Activated CD4-positive, alpha-beta T cell treated with anti-CD3 and anti-CD28 coated beads, Interleukin-2, amount 10 ng/mL, durations not matched to agents 7 days and 5 days (primary cell): ENCODE measurements at regions not wholly inside any gene's neighbourhood (a gene's known extent, or its start where the extent isn't known, plus 50 kb on each side); places are given as distances from the start of the nearest gene placed in this dataset.
"Not testable (repeated sequence)": the region's sequence is repeated elsewhere in the genome, so short reads cannot be mapped to it uniquely, and the experiment has no call there.

ENCODE experiments used
- CTCF ChIA-PET: fragments of 350-600 bp; sonication (Branson Sonifier 250); formaldehyde crosslinking; loops from one replicate; lab custom pipeline; 2021; ENCODE audit warnings: antibody characterized with exemption; lab: Charles Lee
- POLR2A ChIA-PET: fragments of 350-600 bp; sonication (Branson Sonifier 250); formaldehyde crosslinking; loops from one replicate; lab custom pipeline; 2021; ENCODE audit warnings: antibody characterized with exemption; lab: Charles Lee
- DNase-seq: peaks from one replicate; pipeline ENCODE4 v3.0.0-alpha.2; 2020
- H3K27ac Mint-ChIP-seq: one replicate; pipeline ENCODE4 v1.8.0; 2021; ENCODE audit warnings: mild to moderate bottlenecking, moderate library complexity, mixed read lengths
- H3K27me3 Mint-ChIP-seq: one replicate; pipeline ENCODE4 v1.8.0; 2021; ENCODE audit warnings: mixed read lengths
- H3K36me3 Mint-ChIP-seq: one replicate; pipeline ENCODE4 v1.8.0; 2021; ENCODE audit warnings: low read depth, mixed read lengths
- H3K4me1 Mint-ChIP-seq: one replicate; pipeline ENCODE4 v1.8.0; 2021; ENCODE audit warnings: mixed read lengths
- H3K4me3 Mint-ChIP-seq: one replicate; pipeline ENCODE4 v1.8.0; 2021; ENCODE audit warnings: mild to moderate bottlenecking, moderate library complexity, mixed read lengths
- H3K9me3 Mint-ChIP-seq: one replicate; pipeline ENCODE4 v1.8.0; 2021; ENCODE audit warnings: mixed read lengths

GRCh38 chr2:67777836-67778429 is 284.9 kb downstream of the C1D start:
- Mint-ChIP-seq H3K27me3 (no peaks in the 10 kb centered on the region), H3K27ac (no peak overlapping the region), H3K4me3 (no peak overlapping the region), H3K4me1 (no peaks in the 10 kb centered on the region), H3K9me3 (no peaks in the 10 kb centered on the region), H3K36me3 (no peaks in the 10 kb centered on the region)
- no peak for DNase-seq
- ChIA-PET CTCF (no interaction called here), POLR2A (no interaction called here)

- H3K4me3 Mint-ChIP-seq, H3K36me3 Mint-ChIP-seq, POLR2A ChIA-PET, DNase-seq, H3K4me1 Mint-ChIP-seq, H3K9me3 Mint-ChIP-seq, H3K27me3 Mint-ChIP-seq, H3K27ac Mint-ChIP-seq: not testable (repeated sequence)
- CTCF ChIA-PET: interaction anchor here (0.6 kb wide), 1 partner anchor 364 kb away, joined by 3 read pairs; no protein-coding TSS in a partner anchor
These were observed 282.0 kb downstream of the C1D start for GRCh38 chr2:67780841-67781240.

GRCh38 chr2:67782443-67782842 is 280.4 kb downstream of the C1D start:
- DNase-seq: no peak
- H3K36me3 Mint-ChIP-seq: no peaks in the 10 kb centered on the region
- H3K27ac Mint-ChIP-seq: no peak overlapping the region
- POLR2A ChIA-PET: no interaction called here
- CTCF ChIA-PET: interaction anchor here (0.6 kb wide), 1 partner anchor 13 kb away, joined by 3 read pairs; no protein-coding TSS in a partner anchor
- H3K27me3 Mint-ChIP-seq: no peaks in the 10 kb centered on the region
- no peaks in the 10 kb centered on the region for H3K9me3 Mint-ChIP-seq
- no peaks in the 10 kb centered on the region for H3K4me1 Mint-ChIP-seq
- no peak overlapping the region for H3K4me3 Mint-ChIP-seq

GRCh38 chr2:67783026-67783425 is 279.8 kb downstream of the C1D start:
- DNase-seq: no peak
- H3K4me3 Mint-ChIP-seq: no peak overlapping the region
- no peaks in the 10 kb centered on the region for H3K9me3 Mint-ChIP-seq
- ChIA-PET CTCF (no interaction called here), POLR2A (no interaction called here)
- no peaks in the 10 kb centered on the region for H3K27me3 Mint-ChIP-seq
- H3K36me3 Mint-ChIP-seq: no peaks in the 10 kb centered on the region
- no peak overlapping the region for H3K27ac Mint-ChIP-seq
- H3K4me1 Mint-ChIP-seq: no peaks in the 10 kb centered on the region

GRCh38 chr2:67790622-67791021 is 272.2 kb downstream of the C1D start:
- Mint-ChIP-seq H3K27ac (no peak overlapping the region), H3K27me3 (no peaks in the 10 kb centered on the region), H3K9me3 (no peaks in the 10 kb centered on the region), H3K4me1 (no peaks in the 10 kb centered on the region), H3K36me3 (no peaks in the 10 kb centered on the region), H3K4me3 (no peak overlapping the region)
- DNase-seq: no peak
- ChIA-PET CTCF (no interaction called here), POLR2A (no interaction called here)

- H3K27me3 Mint-ChIP-seq: no peaks in the 10 kb centered on the region
- H3K4me1 Mint-ChIP-seq: no peaks in the 10 kb centered on the region
- no peak overlapping the region for H3K27ac Mint-ChIP-seq
- H3K4me3 Mint-ChIP-seq: no peak overlapping the region
- no peaks in the 10 kb centered on the region for H3K36me3 Mint-ChIP-seq
- H3K9me3 Mint-ChIP-seq: no peaks in the 10 kb centered on the region
- POLR2A ChIA-PET: no interaction called here
- DNase-seq: no peak
- CTCF ChIA-PET: interaction anchor here (0.7 kb wide), 1 partner anchor 116 kb away, joined by 3 read pairs; no protein-coding TSS in a partner anchor
These were observed 270.6 kb downstream of the C1D start for GRCh38 chr2:67792191-67792590.

GRCh38 chr2:67792681-67793091 is 270.1 kb downstream of the C1D start:
- ChIA-PET POLR2A (no interaction called here), CTCF (interaction anchor here (0.7 kb wide), 1 partner anchor 116 kb away, joined by 3 read pairs; no protein-coding TSS in a partner anchor)
- Mint-ChIP-seq H3K27ac (no peak overlapping the region), H3K27me3 (no peaks in the 10 kb centered on the region), H3K4me3 (no peak overlapping the region), H3K9me3 (no peaks in the 10 kb centered on the region), H3K36me3 (no peaks in the 10 kb centered on the region), H3K4me1 (no peaks in the 10 kb centered on the region)
- DNase-seq: no peak

- DNase-seq: no peak
- Mint-ChIP-seq H3K9me3 (no peaks in the 10 kb centered on the region), H3K4me3 (no peak overlapping the region), H3K36me3 (no peaks in the 10 kb centered on the region), H3K27ac (no peak overlapping the region), H3K27me3 (no peaks in the 10 kb centered on the region), H3K4me1 (no peaks in the 10 kb centered on the region)
- POLR2A ChIA-PET: no interaction called here
- CTCF ChIA-PET: no interaction called here
These were observed 264.8 kb downstream of the C1D start for GRCh38 chr2:67797801-67798540.

GRCh38 chr2:67798541-67799160 is 264.2 kb downstream of the C1D start:
- H3K36me3 Mint-ChIP-seq: no peaks in the 10 kb centered on the region
- no peak overlapping the region for H3K27ac Mint-ChIP-seq
- no peak overlapping the region for H3K4me3 Mint-ChIP-seq
- H3K9me3 Mint-ChIP-seq: no peaks in the 10 kb centered on the region
- ChIA-PET POLR2A (no interaction called here), CTCF (no interaction called here)
- H3K27me3 Mint-ChIP-seq: no peaks in the 10 kb centered on the region
- H3K4me1 Mint-ChIP-seq: no peaks in the 10 kb centered on the region
- no peak for DNase-seq

GRCh38 chr2:67799886-67800285 is 262.9 kb downstream of the C1D start:
- H3K27me3 Mint-ChIP-seq: no peaks in the 10 kb centered on the region
- no peak overlapping the region for H3K27ac Mint-ChIP-seq
- DNase-seq: no peak
- POLR2A ChIA-PET: no interaction called here
- CTCF ChIA-PET: no interaction called here
- H3K4me3 Mint-ChIP-seq: no peak overlapping the region
- H3K36me3 Mint-ChIP-seq: no peaks in the 10 kb centered on the region
- no peaks in the 10 kb centered on the region for H3K4me1 Mint-ChIP-seq
- no peaks in the 10 kb centered on the region for H3K9me3 Mint-ChIP-seq

- CTCF ChIA-PET: interaction anchor here (0.6 to 0.7 kb wide), 2 partner anchors 79 to 152 kb away, joined by 3 to 6 read pairs; no protein-coding TSS in a partner anchor
- H3K27ac Mint-ChIP-seq: no peak overlapping the region
- DNase-seq: no peak
These were observed 260.5 kb downstream of the C1D start for GRCh38 chr2:67802291-67802690.

GRCh38 chr2:67802824-67803223 is 260.0 kb downstream of the C1D start:
- no peaks in the 10 kb centered on the region for H3K27me3 Mint-ChIP-seq
- CTCF ChIA-PET: interaction anchor here (0.6 to 0.7 kb wide), 2 partner anchors 79 to 151 kb away, joined by 3 to 6 read pairs; no protein-coding TSS in a partner anchor
- H3K9me3 Mint-ChIP-seq: no peaks in the 10 kb centered on the region
- DNase-seq: no peak
- no peak overlapping the region for H3K4me3 Mint-ChIP-seq
- H3K36me3 Mint-ChIP-seq: no peaks in the 10 kb centered on the region
- no peak overlapping the region for H3K27ac Mint-ChIP-seq
- H3K4me1 Mint-ChIP-seq: no peaks in the 10 kb centered on the region
- POLR2A ChIA-PET: no interaction called here

More at GRCh38 chr2:67802291-67802690, 260.5 kb downstream of the C1D start:
- H3K9me3 Mint-ChIP-seq: no peaks in the 10 kb centered on the region
- no peaks in the 10 kb centered on the region for H3K4me1 Mint-ChIP-seq
- POLR2A ChIA-PET: no interaction called here
- no peaks in the 10 kb centered on the region for H3K27me3 Mint-ChIP-seq
- no peaks in the 10 kb centered on the region for H3K36me3 Mint-ChIP-seq
- H3K4me3 Mint-ChIP-seq: no peak overlapping the region

GRCh38 chr2:67806816-67807215 is 256.0 kb downstream of the C1D start:
- no peaks in the 10 kb centered on the region for H3K36me3 Mint-ChIP-seq

More at GRCh38 chr2:67806816-67807215, 256.0 kb downstream of the C1D start:
- no peaks in the 10 kb centered on the region for H3K4me1 Mint-ChIP-seq
- ChIA-PET CTCF (no interaction called here), POLR2A (no interaction called here)
- H3K9me3 Mint-ChIP-seq: peaks cover 6% of the 10 kb centered on the region
- H3K27ac Mint-ChIP-seq: no peak overlapping the region
- H3K27me3 Mint-ChIP-seq: no peaks in the 10 kb centered on the region
- no peak overlapping the region for H3K4me3 Mint-ChIP-seq
- no peak for DNase-seq
